Activated B cell treated with CpG ODN at 0.5 μM for 24 hours (primary cell): ENCODE measurements at regions not wholly inside any gene's neighbourhood (a gene's known extent, or its start where the extent isn't known, plus 50 kb on each side); places are given as distances from the start of the nearest gene placed in this dataset.

ENCODE experiments used
- ATAC-seq: fragments of 200-7000 bp; cut with Tn5 transposase; one replicate; pipeline ENCODE4 v1.10.0; 2021; ENCODE audit warnings: low read depth, mild to moderate bottlenecking, moderate library complexity
- CTCF ChIA-PET: fragments of 350-600 bp; sonication (Branson Sonifier 250); formaldehyde crosslinking; loops from one replicate; lab custom pipeline; 2021; ENCODE audit warnings: antibody characterized with exemption; lab: Charles Lee
- POLR2A ChIA-PET: fragments of 350-600 bp; sonication (Branson Sonifier 250); formaldehyde crosslinking; loops from one replicate; lab custom pipeline; 2021; ENCODE audit warnings: antibody characterized with exemption; lab: Charles Lee
- DNase-seq: peaks from one replicate; pipeline ENCODE4 v3.0.0; 2022
- H3K27ac Mint-ChIP-seq: one replicate; pipeline ENCODE4 v1.8.0; 2020; ENCODE audit warnings: mixed read lengths
- H3K27me3 Mint-ChIP-seq: one replicate; pipeline ENCODE4 v1.8.0; 2021; ENCODE audit warnings: mixed read lengths
- H3K36me3 Mint-ChIP-seq: one replicate; pipeline ENCODE4 v1.8.0; 2021; ENCODE audit warnings: low read depth, mixed read lengths
- H3K4me1 Mint-ChIP-seq: one replicate; pipeline ENCODE4 v1.8.0; 2021; ENCODE audit warnings: mixed read lengths
- H3K4me3 Mint-ChIP-seq: one replicate; pipeline ENCODE4 v1.8.0; 2020; ENCODE audit warnings: mild to moderate bottlenecking, mixed read lengths
- H3K9me3 Mint-ChIP-seq: one replicate; pipeline ENCODE4 v1.8.0; 2020; ENCODE audit warnings: mixed read lengths
- CTCF ChIP-seq: fragments of 200-600 bp; IDR thresholded peaks from one replicate; pipeline ENCODE4 v1.8.0; 2022; ENCODE audit warnings: antibody characterized with exemption, mild to moderate bottlenecking
- intact Hi-C: fragments of 100-400 bp; cut with micrococcal nuclease; formaldehyde crosslinking; loops from one replicate; pipeline ENCODE4 v1.15.1; 2024

- POLR2A ChIA-PET = no interaction called here
- H3K27ac Mint-ChIP-seq = no peak overlapping the region
- intact Hi-C loops = no loop called here
- ATAC-seq (no peak), DNase-seq (no peak)
- H3K4me1 Mint-ChIP-seq = no peaks in the 10 kb centered on the region
- H3K27me3 Mint-ChIP-seq = peaks cover 7% of the 10 kb centered on the region
- CTCF ChIA-PET = no interaction called here
- H3K4me3 Mint-ChIP-seq = no peak overlapping the region
- H3K36me3 Mint-ChIP-seq = no peaks in the 10 kb centered on the region
- TF ChIP-seq CTCF = no peak
- H3K9me3 Mint-ChIP-seq = peaks cover under 1% of the 10 kb centered on the region
These were observed 301.3 kb upstream of the SMARCA2 start for GRCh38 chr9:1713841-1714240.

- H3K36me3 Mint-ChIP-seq = no peaks in the 10 kb centered on the region
- H3K27ac Mint-ChIP-seq = no peak overlapping the region
- no peaks in the 10 kb centered on the region for H3K4me1 Mint-ChIP-seq
- ChIA-PET POLR2A (no interaction called here), CTCF (no interaction called here)
- peaks cover 5% of the 10 kb centered on the region for H3K9me3 Mint-ChIP-seq
- intact Hi-C loops = no loop called here
- no peak for DNase-seq
- no peak for TF ChIP-seq CTCF
- peaks cover 6% of the 10 kb centered on the region for H3K27me3 Mint-ChIP-seq
- ATAC-seq = no peak
- H3K4me3 Mint-ChIP-seq = no peak overlapping the region
These were observed 297.3 kb upstream of the SMARCA2 start for GRCh38 chr9:1717882-1718281.

GRCh38 chr9:1718836-1719235 is 296.3 kb upstream of the SMARCA2 start:
- POLR2A ChIA-PET = no interaction called here
- DNase-seq (no peak), ATAC-seq (no peak)
- CTCF ChIA-PET = no interaction called here
- TF ChIP-seq CTCF = no peak
- H3K27me3 Mint-ChIP-seq = peaks cover 6% of the 10 kb centered on the region
- H3K4me3 Mint-ChIP-seq = no peak overlapping the region
- H3K9me3 Mint-ChIP-seq = peaks cover 5% of the 10 kb centered on the region
- H3K4me1 Mint-ChIP-seq = no peaks in the 10 kb centered on the region
- H3K36me3 Mint-ChIP-seq = no peaks in the 10 kb centered on the region
- intact Hi-C loops = no loop called here
- H3K27ac Mint-ChIP-seq = no peak overlapping the region

- intact Hi-C loops = no loop called here
These were observed 294.0 kb upstream of the SMARCA2 start for GRCh38 chr9:1721196-1721595.

GRCh38 chr9:1722404-1722803 is 292.7 kb upstream of the SMARCA2 start:
- Mint-ChIP-seq H3K9me3 (peaks cover 5% of the 10 kb centered on the region), H3K27me3 (peaks cover 6% of the 10 kb centered on the region), H3K36me3 (no peaks in the 10 kb centered on the region), H3K27ac (no peak overlapping the region), H3K4me3 (no peak overlapping the region), H3K4me1 (no peaks in the 10 kb centered on the region)
- no peak for ATAC-seq
- POLR2A ChIA-PET = no interaction called here
- CTCF ChIA-PET = no interaction called here
- intact Hi-C loops = no loop called here
- TF ChIP-seq CTCF = no peak
- no peak for DNase-seq

More at GRCh38 chr9:1721196-1721595, 294.0 kb upstream of the SMARCA2 start:
- Mint-ChIP-seq H3K4me3 (no peak overlapping the region), H3K27me3 (peaks cover 6% of the 10 kb centered on the region), H3K4me1 (no peaks in the 10 kb centered on the region), H3K9me3 (peaks cover 5% of the 10 kb centered on the region), H3K36me3 (no peaks in the 10 kb centered on the region), H3K27ac (no peak overlapping the region)
- DNase-seq (no peak), ATAC-seq (no peak)
- ChIA-PET POLR2A (no interaction called here), CTCF (no interaction called here)
- no peak for TF ChIP-seq CTCF
